ENCODE measurements at regions not wholly inside any gene's neighbourhood (a gene's known extent, or its start where the extent isn't known, plus 50 kb on each side); places are given as distances from the start of the nearest gene placed in this dataset.

- intact Hi-C loops (cut with DNase I), result no loop called here
- no peak for DNase-seq
These were observed 50.1 kb upstream of the MAPRE2 start for GRCh38 chr18:34991152-34991551.

More at GRCh38 chr18:34991152-34991551, 50.1 kb upstream of the MAPRE2 start:
- no peak overlapping the region for H3K27ac ChIP-seq
- no peak for ATAC-seq
- no peaks in the 10 kb centered on the region for H3K9me3 ChIP-seq
- no peak for TF ChIP-seq CTCF (IDR thresholded peaks at IDR 0.05)
- H3K4me3 ChIP-seq, result no peak overlapping the region
- H3K27me3 ChIP-seq (ENCODE audit: low read depth), result no peaks in the 10 kb centered on the region
- no peaks in the 10 kb centered on the region for H3K4me1 ChIP-seq
- H3K36me3 ChIP-seq, result no peaks in the 10 kb centered on the region
